ENCODE measurements at regions not wholly inside any gene's neighbourhood (a gene's known extent, or its start where the extent isn't known, plus 50 kb on each side); places are given as distances from the start of the nearest gene placed in this dataset.

DNA sequence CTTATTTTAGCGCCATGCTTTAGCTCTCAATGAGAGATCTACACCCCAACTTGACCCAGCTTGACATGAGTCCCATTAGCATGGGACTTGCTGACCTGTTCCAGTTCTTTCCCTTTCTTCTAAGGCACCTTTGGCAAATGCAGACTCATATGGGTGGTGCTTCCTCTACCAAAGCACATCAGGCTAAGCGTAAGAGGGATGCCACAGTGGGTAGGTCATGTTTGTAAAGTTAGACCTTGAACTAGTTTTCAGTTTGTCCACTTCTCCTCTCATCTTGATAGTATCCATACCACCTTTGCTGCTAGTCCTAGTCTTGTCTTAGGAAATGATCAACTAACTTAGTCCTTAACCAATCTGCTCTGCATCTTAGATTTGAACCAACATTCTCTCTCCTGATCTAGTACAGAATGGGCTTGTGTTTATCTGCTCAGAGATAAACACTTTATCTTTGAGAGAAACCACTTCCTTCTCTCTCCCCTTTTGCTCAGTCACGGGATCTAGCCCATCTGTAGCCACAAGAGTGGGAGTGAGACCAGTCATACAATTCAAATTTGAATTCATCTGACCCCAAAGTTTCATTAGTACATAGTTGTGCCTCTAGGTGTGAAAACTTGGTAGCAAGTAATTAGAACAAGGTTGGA is 72.1 kb upstream of the CD44 start (continued):
- TF ChIP-seq, protein P1, sequence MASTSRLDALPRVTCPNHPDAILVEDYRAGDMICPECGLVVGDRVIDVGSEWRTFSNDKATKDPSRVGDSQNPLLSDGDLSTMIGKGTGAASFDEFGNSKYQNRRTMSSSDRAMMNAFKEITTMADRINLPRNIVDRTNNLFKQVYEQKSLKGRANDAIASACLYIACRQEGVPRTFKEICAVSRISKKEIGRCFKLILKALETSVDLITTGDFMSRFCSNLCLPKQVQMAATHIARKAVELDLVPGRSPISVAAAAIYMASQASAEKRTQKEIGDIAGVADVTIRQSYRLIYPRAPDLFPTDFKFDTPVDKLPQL (IDR thresholded peaks at IDR 0.05; ENCODE audit: extremely low read depth, insufficient read length), result no peak
- TF ChIP-seq HIVEP1 (CRISPR knock-in tag; IDR thresholded peaks at IDR 0.05), result no peak
- TF ChIP-seq, protein P2, sequence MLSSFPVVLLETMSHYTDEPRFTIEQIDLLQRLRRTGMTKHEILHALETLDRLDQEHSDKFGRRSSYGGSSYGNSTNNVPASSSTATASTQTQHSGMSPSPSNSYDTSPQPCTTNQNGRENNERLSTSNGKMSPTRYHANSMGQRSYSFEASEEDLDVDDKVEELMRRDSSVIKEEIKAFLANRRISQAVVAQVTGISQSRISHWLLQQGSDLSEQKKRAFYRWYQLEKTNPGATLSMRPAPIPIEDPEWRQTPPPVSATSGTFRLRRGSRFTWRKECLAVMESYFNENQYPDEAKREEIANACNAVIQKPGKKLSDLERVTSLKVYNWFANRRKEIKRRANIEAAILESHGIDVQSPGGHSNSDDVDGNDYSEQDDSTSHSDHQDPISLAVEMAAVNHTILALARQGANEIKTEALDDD (IDR thresholded peaks at IDR 0.05), result peak; percentile 97
- peak; percentile 42 for TF ChIP-seq CBFA2T2 (conservative IDR thresholded peaks at IDR 0.05)
- TF ChIP-seq, protein P3, sequence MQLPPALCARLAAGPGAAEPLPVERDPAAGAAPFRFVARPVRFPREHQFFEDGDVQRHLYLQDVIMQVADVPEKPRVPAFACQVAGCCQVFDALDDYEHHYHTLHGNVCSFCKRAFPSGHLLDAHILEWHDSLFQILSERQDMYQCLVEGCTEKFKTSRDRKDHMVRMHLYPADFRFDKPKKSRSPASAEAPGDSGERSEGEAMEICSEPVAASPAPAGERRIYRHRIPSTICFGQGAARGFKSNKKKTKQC (CRISPR knock-in tag; IDR thresholded peaks at IDR 0.05), result no peak
- peak in 1 of 2 experiments; percentile 9; a peak in 1 of 4 replicates for TF ChIP-seq RAD21 (CRISPR knock-in tag; conservative IDR thresholded peaks at IDR 0.05 in 1 of 2, IDR thresholded peaks at IDR 0.05 in 1 of 2)
- TF ChIP-seq, protein P4, sequence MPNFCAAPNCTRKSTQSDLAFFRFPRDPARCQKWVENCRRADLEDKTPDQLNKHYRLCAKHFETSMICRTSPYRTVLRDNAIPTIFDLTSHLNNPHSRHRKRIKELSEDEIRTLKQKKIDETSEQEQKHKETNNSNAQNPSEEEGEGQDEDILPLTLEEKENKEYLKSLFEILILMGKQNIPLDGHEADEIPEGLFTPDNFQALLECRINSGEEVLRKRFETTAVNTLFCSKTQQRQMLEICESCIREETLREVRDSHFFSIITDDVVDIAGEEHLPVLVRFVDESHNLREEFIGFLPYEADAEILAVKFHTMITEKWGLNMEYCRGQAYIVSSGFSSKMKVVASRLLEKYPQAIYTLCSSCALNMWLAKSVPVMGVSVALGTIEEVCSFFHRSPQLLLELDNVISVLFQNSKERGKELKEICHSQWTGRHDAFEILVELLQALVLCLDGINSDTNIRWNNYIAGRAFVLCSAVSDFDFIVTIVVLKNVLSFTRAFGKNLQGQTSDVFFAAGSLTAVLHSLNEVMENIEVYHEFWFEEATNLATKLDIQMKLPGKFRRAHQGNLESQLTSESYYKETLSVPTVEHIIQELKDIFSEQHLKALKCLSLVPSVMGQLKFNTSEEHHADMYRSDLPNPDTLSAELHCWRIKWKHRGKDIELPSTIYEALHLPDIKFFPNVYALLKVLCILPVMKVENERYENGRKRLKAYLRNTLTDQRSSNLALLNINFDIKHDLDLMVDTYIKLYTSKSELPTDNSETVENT (CRISPR knock-in tag; IDR thresholded peaks at IDR 0.05), result no peak
- TF ChIP-seq BHLHE40 (IDR thresholded peaks at IDR 0.05; ENCODE audit: low read length), result peak; percentile 89
- 0 out of 2 replicates have a peak, but pooled peaks have one; percentile 11 for TF ChIP-seq MAFG (tag; conservative IDR thresholded peaks at IDR 0.05)
- TF ChIP-seq CBFA2T3 (IDR thresholded peaks at IDR 0.05), result peak; percentile 70
- TF ChIP-seq RBBP5 (IDR thresholded peaks at IDR 0.05; ENCODE audit: borderline replicate concordance, insufficient read depth, low read length, poor library complexity, severe bottlenecking), result no peak
- no peak for TF ChIP-seq SAFB2 (IDR thresholded peaks at IDR 0.05; ENCODE audit: borderline replicate concordance, low read depth, low read length, severe bottlenecking)
- TF ChIP-seq OTX1 (CRISPR knock-in tag; IDR thresholded peaks at IDR 0.05), result no peak
- TF ChIP-seq ZBTB1 (CRISPR knock-in tag; IDR thresholded peaks at IDR 0.05; ENCODE audit: borderline replicate concordance, low read depth), result no peak
- TF ChIP-seq ZKSCAN3 (CRISPR knock-in tag; IDR thresholded peaks at IDR 0.05), result no peak
- 0 out of 4 replicates have a peak, but pooled peaks of 1 of the 2 experiments have one; percentile 60 for TF ChIP-seq ETV6 (IDR thresholded peaks at IDR 0.05; ENCODE audit: borderline replicate concordance in 1 of 2, low read depth in 2 of 2, low read length in 1 of 2)
- no peak for TF ChIP-seq ETV6 (CRISPR knock-in tag; IDR thresholded peaks at IDR 0.05; ENCODE audit: borderline replicate concordance)
- TF ChIP-seq SMARCE1 (IDR thresholded peaks at IDR 0.05), result peak; percentile 42; the same call in 1 of the 2 replicates
- TF ChIP-seq ZNF324 (CRISPR knock-in tag; IDR thresholded peaks at IDR 0.05), result no peak
- TF ChIP-seq HDAC6 (IDR thresholded peaks at IDR 0.05; ENCODE audit: low read depth, low read length), result no peak
- no peak for TF ChIP-seq SRSF7 (optimal IDR thresholded peaks at IDR 0.05; ENCODE audit: low read depth, low read length)
- no peak for TF ChIP-seq EHMT2 (IDR thresholded peaks at IDR 0.05)
